Ascending aorta (tissue), 2 donors: ENCODE measurements at regions not wholly inside any gene's neighbourhood (a gene's known extent, or its start where the extent isn't known, plus 50 kb on each side); places are given as distances from the start of the nearest gene placed in this dataset.
"Not testable (repeated sequence)": the region's sequence is repeated elsewhere in the genome, so short reads cannot be mapped to it uniquely, and the experiment has no call there.

Experiments used
- DNase-seq, 2 donors: peaks; one replicate each; pipeline ENCODE4 v3.0.0-alpha.2; 2019; ENCODE audit warnings: low spot score in 2 of 2
- H3K27ac ChIP-seq, 2 donors: fragments of 200-600 bp; sonication (generic); one replicate each; pipeline ENCODE4 v1.5.1; 2016 to 2017; ENCODE audit warnings: mild to moderate bottlenecking in 1 of 2
- H3K27me3 ChIP-seq: fragments of 200-600 bp; sonication (generic); one replicate; pipeline ENCODE4 v1.5.1; 2017
- H3K36me3 ChIP-seq, 2 donors: fragments of 200-600 bp; sonication (generic); one replicate each; pipeline ENCODE4 v1.5.1; 2016
- H3K4me1 ChIP-seq, 2 donors: fragments of 200-600 bp; sonication (generic); one replicate each; pipeline ENCODE4 v1.5.1; 2016 to 2017; ENCODE audit warnings: mild to moderate bottlenecking in 1 of 2
- H3K4me3 ChIP-seq, 2 donors: fragments of 200-600 bp; sonication (generic); one replicate each; pipeline ENCODE4 v1.5.1; 2016 to 2017; ENCODE audit warnings: mild to moderate bottlenecking in 1 of 2
- H3K9me3 ChIP-seq, 2 donors: fragments of 200-600 bp; sonication (generic); one replicate each; pipeline ENCODE4 v1.5.1; 2016
- CTCF ChIP-seq, 3 experiments: fragments of 200-600 bp in 2 of 3; fragments of 450-650 bp in 1 of 3; sonication (generic) in 2 of 3; IDR thresholded peaks; one replicate each; pipeline ENCODE4 v1.5.1; 2016 to 2019; ENCODE audit warnings: antibody characterized with exemption in 3 of 3, mild to moderate bottlenecking in 1 of 3, moderate library complexity in 1 of 3
- intact Hi-C: fragments of 100-400 bp; cut with DNase I; formaldehyde crosslinking; loops from one replicate; pipeline ENCODE4 v1.15.1; 2023

- Histone ChIP-seq H3K4me1 (no peaks in the 10 kb centered on the region), H3K9me3 (no peaks in the 10 kb centered on the region), H3K27me3 (no peaks in the 10 kb centered on the region), H3K36me3 (no peaks in the 10 kb centered on the region), H3K4me3 (no peak overlapping the region), H3K27ac (no peak overlapping the region)
- no peak for DNase-seq
- no peak for TF ChIP-seq CTCF (IDR thresholded peaks at IDR 0.05)
- intact Hi-C loops, result no loop called here
Observed at GRCh38 chr13:83440465-83440864, 441.8 kb downstream of the SLITRK1 start.

GRCh38 chr13:83439464-83439863 lies 442.8 kb downstream of the SLITRK1 start:
- DNase-seq, H3K4me3 ChIP-seq, H3K9me3 ChIP-seq, H3K36me3 ChIP-seq, H3K27me3 ChIP-seq, H3K27ac ChIP-seq, intact Hi-C loops, H3K4me1 ChIP-seq: not testable (repeated sequence)

GRCh38 chr13:83423861-83424260 lies 458.4 kb downstream of the SLITRK1 start:
- Histone ChIP-seq H3K4me1 (no peaks in the 10 kb centered on the region), H3K9me3 (no peaks in the 10 kb centered on the region), H3K27ac (no peak overlapping the region), H3K4me3 (no peak overlapping the region), H3K36me3 (no peaks in the 10 kb centered on the region), H3K27me3 (no peaks in the 10 kb centered on the region)
- intact Hi-C loops, result no loop called here
- DNase-seq, result no peak
- no peak for TF ChIP-seq CTCF (IDR thresholded peaks at IDR 0.05)

- H3K27me3 ChIP-seq, result no peaks in the 10 kb centered on the region
- no peak for TF ChIP-seq CTCF (IDR thresholded peaks at IDR 0.05)
- H3K36me3 ChIP-seq, result no peaks in the 10 kb centered on the region
- no peak overlapping the region for H3K4me3 ChIP-seq
- no peaks in the 10 kb centered on the region for H3K9me3 ChIP-seq
- DNase-seq, result no peak
- no peak overlapping the region for H3K27ac ChIP-seq
- intact Hi-C loops, result no loop called here
- H3K4me1 ChIP-seq, result no peaks in the 10 kb centered on the region
Observed at GRCh38 chr13:83423381-83423780, 458.9 kb downstream of the SLITRK1 start.

- Histone ChIP-seq H3K4me3 (no peak overlapping the region), H3K9me3 (no peaks in the 10 kb centered on the region), H3K36me3 (no peaks in the 10 kb centered on the region), H3K4me1 (no peaks in the 10 kb centered on the region), H3K27ac (no peak overlapping the region), H3K27me3 (no peaks in the 10 kb centered on the region)
- no peak for DNase-seq
- intact Hi-C loops, result no loop called here
- no peak for TF ChIP-seq CTCF (IDR thresholded peaks at IDR 0.05)
Observed at GRCh38 chr13:83414393-83414792, 467.9 kb downstream of the SLITRK1 start.

- intact Hi-C loops, result no loop called here
Observed at GRCh38 chr13:83386609-83387008, 495.7 kb downstream of the SLITRK1 start.

More at GRCh38 chr13:83386609-83387008, 495.7 kb downstream of the SLITRK1 start:
- no peak overlapping the region for H3K4me3 ChIP-seq
- no peak for TF ChIP-seq CTCF (IDR thresholded peaks at IDR 0.05)
- H3K27me3 ChIP-seq, result no peaks in the 10 kb centered on the region
- no peaks in the 10 kb centered on the region for H3K4me1 ChIP-seq
- H3K27ac ChIP-seq, result no peak overlapping the region
- H3K9me3 ChIP-seq, result no peaks in the 10 kb centered on the region
- no peak for DNase-seq
- no peaks in the 10 kb centered on the region for H3K36me3 ChIP-seq
